Fibroblast of the conjunctiva (primary cell): ENCODE measurements at regions not wholly inside any gene's neighbourhood (a gene's known extent, or its start where the extent isn't known, plus 50 kb on each side); places are given as distances from the start of the nearest gene placed in this dataset.
"Not testable (repeated sequence)": the region's sequence is repeated elsewhere in the genome, so short reads cannot be mapped to it uniquely, and the experiment has no call there.

Experiments used
- DNase-seq: peaks from one replicate; pipeline ENCODE4 v3.0.0-alpha.2; 2010; ENCODE audit warnings: low read depth

GRCh38 chr17:68097161-68097805 is 61.7 kb downstream of the KPNA2 start:
- DNase-seq: no peak

DNA sequence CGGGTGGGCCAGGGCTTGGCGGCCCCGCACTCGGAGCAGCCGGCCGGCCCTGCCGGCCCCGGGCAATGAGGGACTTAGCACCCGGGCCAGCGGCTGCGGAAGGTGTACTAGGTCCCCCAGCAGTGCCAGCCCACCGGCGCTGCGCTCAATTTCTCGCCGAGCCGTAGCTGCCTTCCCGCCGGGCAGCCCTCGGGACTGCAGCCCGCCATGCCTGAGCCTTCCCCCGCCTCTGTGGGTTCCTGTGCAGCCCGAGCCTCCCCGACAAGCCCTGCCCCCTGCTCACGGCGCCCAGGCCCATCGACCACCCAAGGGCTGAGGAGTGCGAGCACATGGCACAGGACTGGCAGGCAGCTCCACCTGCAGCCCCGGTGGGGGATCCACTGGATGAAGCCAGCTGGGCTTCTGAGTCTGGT is 63.8 kb downstream of the KPNA2 start:
- not testable (repeated sequence) for DNase-seq

GRCh38 chr17:68100000-68100641 is 64.6 kb downstream of the KPNA2 start:
- no peak for DNase-seq

DNA sequence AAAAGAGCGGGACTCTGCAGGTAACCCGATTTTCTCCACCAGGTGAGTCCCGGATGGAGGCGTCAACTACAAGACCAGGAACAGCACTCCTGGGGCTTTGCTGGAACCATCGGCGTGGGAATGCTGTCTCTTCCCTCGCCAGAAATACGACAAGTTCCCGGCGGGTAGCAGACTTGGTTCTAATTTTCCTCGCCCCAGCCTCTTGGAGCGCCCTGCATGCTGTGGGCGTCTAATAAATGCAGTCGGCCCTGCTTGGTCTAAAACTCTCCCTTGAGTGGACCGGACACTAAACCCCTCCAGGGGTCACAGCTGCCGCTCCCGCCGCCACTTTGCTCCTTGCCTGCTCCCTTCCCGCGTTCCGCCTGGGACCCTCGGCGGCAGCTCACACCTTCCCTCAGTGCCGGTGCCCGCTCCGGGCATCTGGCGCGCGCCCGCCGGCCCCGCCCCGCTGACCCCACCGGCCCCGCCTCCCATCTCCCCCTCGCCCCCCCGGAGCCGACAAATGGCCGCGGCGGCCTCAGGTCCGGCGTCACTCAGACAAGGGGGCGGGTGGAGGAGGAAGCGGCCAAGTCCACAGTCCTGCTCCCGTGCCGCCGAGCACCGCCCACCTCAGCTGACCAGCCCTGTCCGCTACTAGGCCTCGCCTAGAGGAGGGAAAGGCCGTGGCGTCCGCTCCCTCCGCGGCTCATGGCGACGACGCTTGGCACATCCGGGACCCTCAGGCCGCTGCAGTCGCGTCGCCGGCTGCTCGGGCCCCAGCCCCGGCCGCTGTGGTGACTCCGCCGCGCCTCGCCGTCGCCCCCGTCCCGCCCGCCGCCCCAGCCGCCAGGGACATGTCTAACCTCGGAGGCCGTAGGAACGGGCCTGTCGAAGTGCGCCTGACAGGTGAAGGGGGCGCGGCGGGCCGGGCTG is 65.8 kb downstream of the KPNA2 start:
- peak; percentile 90 for DNase-seq

- no peak for DNase-seq
These were observed 66.4 kb downstream of the KPNA2 start for GRCh38 chr17:68101987-68102314.

DNA sequence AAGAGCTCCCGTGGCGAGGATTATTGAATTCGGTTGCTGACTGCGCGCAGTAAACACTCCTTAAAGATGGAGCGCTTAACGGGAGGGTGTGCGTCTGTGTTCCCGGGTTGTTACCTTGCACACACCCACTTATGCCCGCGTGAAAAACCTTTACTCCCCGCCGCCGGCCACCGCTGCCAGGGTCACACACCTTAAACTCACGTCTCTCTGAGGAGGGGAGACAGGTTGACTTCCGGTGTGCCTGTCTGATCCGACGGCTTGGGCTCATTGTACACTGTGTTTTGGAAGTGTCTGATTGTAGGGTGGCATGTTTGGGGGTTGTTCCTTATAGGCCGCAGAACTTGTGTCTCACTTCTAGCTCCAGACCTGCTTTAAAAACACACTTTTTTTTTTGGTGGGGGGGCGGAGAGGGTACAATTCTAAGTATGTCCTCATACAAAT is 66.8 kb downstream of the KPNA2 start:
- no peak for DNase-seq

DNA sequence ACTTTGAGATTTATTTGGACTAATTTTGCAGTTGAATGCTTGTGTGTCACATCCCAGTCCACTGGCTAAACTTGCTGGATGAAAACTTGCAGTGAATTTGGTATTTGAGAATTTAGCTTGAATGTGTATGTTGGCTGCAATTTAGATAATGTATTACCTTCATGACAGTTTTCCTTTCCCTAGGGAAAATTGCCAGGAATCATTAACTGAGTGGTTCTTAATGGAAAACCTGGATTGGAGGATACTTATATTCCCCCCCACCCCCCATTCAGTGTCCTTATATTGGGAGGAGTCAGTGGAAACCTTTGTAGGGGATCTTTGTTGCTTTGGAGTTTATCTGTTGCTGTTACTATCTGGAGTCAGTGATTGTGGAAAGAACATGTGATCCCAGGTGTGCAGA is 67.6 kb downstream of the KPNA2 start:
- DNase-seq: no peak

- no peak for DNase-seq
These were observed 70.5 kb downstream of the KPNA2 start for GRCh38 chr17:68106085-68106484.

DNA sequence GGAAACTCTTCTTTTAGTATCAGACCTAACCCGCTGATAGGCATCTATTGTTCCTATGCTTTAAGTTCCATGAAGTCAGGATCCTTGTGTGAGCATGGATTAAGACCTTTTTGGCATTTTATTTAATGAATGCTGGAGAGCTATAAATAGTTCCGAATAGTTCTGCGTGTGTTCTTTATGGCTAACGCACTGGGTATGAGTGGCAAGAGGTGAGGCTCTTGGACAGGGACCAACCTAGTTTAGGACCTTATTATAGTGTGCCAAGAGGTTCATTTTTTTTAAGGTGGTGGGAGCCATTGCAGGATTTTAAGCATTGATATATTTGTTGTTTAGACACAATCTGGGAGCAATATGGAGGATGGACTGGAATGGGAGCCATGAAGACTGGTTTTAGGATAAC is 71.8 kb downstream of the KPNA2 start:
- no peak for DNase-seq

- DNase-seq: no peak
These were observed 72.9 kb downstream of the KPNA2 start for GRCh38 chr17:68108313-68109000.

- DNase-seq: not testable (repeated sequence)
These were observed 73.9 kb downstream of the KPNA2 start for GRCh38 chr17:68109404-68109803.

GRCh38 chr17:68116211-68116610 is 80.7 kb downstream of the KPNA2 start:
- not testable (repeated sequence) for DNase-seq

DNA sequence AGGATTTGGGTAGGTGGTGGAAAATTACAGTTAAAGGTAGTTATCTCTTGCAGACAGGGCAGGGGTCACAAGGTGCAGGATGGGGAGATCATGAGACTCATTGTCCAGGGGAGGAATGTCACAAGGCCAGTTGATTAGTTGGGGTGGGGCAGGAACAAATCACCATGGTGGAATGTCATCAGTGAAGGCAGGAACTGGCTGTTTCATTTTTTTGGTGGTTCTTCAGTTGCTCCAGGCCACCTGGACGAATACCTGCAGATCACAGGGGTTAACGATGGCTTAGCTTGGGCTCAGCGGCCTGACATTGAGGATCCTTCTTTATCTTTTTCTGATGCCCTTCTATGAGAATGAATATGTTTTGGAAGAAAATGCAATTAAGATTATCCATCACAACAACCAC is 87.1 kb downstream of the KPNA2 start:
- no peak for DNase-seq

GRCh38 chr17:68125111-68125870 is 89.8 kb downstream of the KPNA2 start:
- no peak for DNase-seq

DNA sequence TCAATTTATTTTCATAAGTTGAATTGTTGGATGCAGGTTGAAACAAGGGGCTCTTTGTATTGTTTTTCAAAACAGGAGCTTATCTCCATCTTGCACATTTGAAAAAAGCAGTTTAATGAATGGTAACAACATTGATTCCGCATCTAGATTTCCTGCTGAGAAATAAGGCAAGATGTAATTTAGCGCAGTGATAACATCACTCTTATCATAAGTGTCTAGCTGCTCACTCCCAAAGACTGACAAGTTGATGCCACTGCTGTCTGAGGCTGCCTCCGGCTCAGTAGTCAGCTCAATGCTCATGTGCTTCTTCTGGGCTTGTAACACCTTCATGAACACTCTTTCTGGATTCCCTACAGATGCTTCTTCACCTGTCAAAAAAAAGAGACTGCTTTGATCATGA is 92.4 kb downstream of the KPNA2 start:
- DNase-seq: no peak

- no peak for DNase-seq
These were observed 95.9 kb downstream of the KPNA2 start for GRCh38 chr17:68131456-68131855.

DNA sequence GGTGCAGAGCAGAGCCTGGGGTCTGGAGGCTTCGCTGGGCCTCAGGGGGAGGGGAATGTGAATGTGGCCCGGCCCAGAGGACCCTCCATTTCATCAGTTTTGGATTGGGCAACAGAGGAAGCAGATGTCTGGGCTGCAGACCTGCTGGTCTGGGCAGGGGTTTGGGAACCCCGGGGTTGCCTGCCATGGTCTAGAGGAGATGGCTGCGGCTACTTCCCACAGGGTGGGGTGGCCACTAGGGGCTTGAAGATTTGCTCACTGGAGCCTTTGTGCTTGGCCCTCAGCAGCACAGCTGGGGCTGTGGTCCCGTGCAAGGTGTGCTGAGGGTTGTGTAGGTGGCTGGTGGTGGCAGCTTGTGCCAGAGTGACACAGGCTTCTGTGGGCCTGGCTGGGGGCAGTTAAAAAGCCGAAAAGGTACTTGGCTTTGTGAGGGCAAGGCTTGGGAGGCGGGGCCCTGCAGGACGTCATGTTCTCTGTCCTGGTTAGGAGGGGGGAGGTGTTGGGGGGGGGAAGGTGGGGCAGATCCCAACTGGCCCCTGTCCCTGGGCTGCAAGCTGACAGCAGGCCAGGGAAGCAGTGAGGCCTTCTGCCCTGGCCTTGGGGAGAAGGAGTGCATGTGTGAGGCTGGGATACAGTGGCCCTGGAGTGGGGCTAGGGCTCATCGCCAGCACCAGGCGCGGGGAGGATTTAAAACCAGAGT is 98.0 kb downstream of the KPNA2 start:
- DNase-seq: no peak

GRCh38 chr17:68134046-68134637 is 98.6 kb downstream of the KPNA2 start:
- DNase-seq: no peak

- DNase-seq: no peak
These were observed 99.2 kb downstream of the KPNA2 start for GRCh38 chr17:68134731-68135130.

GRCh38 chr17:68135141-68135887 is 99.8 kb downstream of the KPNA2 start:
- DNase-seq: no peak
